ENCODE measurements at regions not wholly inside any gene's neighbourhood (a gene's known extent, or its start where the extent isn't known, plus 50 kb on each side); places are given as distances from the start of the nearest gene placed in this dataset.
"Not testable (repeated sequence)": the region's sequence is repeated elsewhere in the genome, so short reads cannot be mapped to it uniquely, and the experiment has no call there.

GRCh38 chr3:20608054-20608738, 422.2 kb upstream of the SGO1 start:
- Histone ChIP-seq H3K4me3 (ENCODE audit: insufficient read depth, low read depth, low read length) (no peak overlapping the region), H3K27me3 (ENCODE audit: control insufficient read depth, insufficient read depth, low read length) (no peaks in the 10 kb centered on the region), H3K36me3 (replicated peaks; ENCODE audit: control insufficient read depth, insufficient read depth, low read length) (no peaks in the 10 kb centered on the region)
- DNase-seq: no peak

GRCh38 chr3:20604659-20605058, 418.7 kb upstream of the SGO1 start:
- no peak for DNase-seq
- Histone ChIP-seq H3K36me3 (replicated peaks; ENCODE audit: control insufficient read depth, insufficient read depth, low read length) (no peaks in the 10 kb centered on the region), H3K27me3 (ENCODE audit: control insufficient read depth, insufficient read depth, low read length) (no peaks in the 10 kb centered on the region), H3K4me3 (ENCODE audit: insufficient read depth, low read depth, low read length) (no peak overlapping the region)

DNA sequence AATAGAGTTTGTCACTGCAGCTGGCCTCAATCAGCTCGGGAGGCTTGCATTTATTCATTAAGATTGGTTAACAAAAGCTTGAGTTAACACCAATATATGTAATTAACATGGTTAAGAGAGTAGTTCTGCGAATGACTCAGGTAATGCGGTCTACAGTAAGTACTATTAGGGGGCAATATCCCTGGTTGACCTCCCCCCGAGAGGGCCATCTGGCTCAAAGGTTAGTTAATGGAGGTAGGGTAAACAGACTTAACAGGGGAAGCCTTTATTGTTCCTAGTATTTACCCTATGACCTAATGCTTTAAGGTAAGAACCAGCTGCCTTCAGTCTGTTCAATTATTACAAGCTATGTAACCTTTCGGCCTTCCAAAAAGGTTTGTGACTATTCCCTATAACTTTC, 403.3 kb upstream of the SGO1 start:
- Histone ChIP-seq H3K27me3 (ENCODE audit: control insufficient read depth, insufficient read depth, low read length) (no peaks in the 10 kb centered on the region), H3K36me3 (replicated peaks; ENCODE audit: control insufficient read depth, insufficient read depth, low read length) (no peaks in the 10 kb centered on the region), H3K4me3 (ENCODE audit: insufficient read depth, low read depth, low read length) (no peak overlapping the region)
- no peak for DNase-seq

GRCh38 chr3:20588781-20589180, 402.8 kb upstream of the SGO1 start:
- Histone ChIP-seq H3K4me3 (ENCODE audit: insufficient read depth, low read depth, low read length) (no peak overlapping the region), H3K27me3 (ENCODE audit: control insufficient read depth, insufficient read depth, low read length) (no peaks in the 10 kb centered on the region), H3K36me3 (replicated peaks; ENCODE audit: control insufficient read depth, insufficient read depth, low read length) (no peaks in the 10 kb centered on the region)
- no peak for DNase-seq

- Histone ChIP-seq H3K27me3 (ENCODE audit: control insufficient read depth, insufficient read depth, low read length) (no peaks in the 10 kb centered on the region), H3K4me3 (ENCODE audit: insufficient read depth, low read depth, low read length) (no peak overlapping the region), H3K36me3 (replicated peaks; ENCODE audit: control insufficient read depth, insufficient read depth, low read length) (no peaks in the 10 kb centered on the region)
- DNase-seq: no peak
These were observed 397.6 kb upstream of the SGO1 start for GRCh38 chr3:20583648-20584047.

DNA sequence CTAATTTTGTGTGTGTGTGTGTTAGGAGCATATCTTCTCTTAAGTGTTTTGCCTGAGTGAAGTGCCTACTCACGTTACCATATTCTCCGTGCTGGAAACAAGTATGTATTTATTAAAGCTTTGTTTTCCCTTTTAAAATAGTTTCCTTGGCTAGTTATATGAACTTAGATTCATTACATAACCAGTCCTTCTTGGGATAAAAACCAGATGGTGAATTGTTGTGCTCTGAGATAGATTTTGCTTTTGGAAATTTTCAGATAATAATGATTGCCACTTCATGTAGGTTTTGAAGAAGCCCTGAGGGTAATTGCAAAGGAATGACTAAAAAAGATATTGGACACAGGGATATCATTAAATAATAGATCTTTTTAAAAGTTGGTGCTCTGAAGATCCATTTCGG, 390.2 kb upstream of the SGO1 start:
- Histone ChIP-seq H3K4me3 (ENCODE audit: insufficient read depth, low read depth, low read length) (no peak overlapping the region), H3K27me3 (ENCODE audit: control insufficient read depth, insufficient read depth, low read length) (no peaks in the 10 kb centered on the region), H3K36me3 (replicated peaks; ENCODE audit: control insufficient read depth, insufficient read depth, low read length) (no peaks in the 10 kb centered on the region)
- no peak for DNase-seq

GRCh38 chr3:20575146-20575545, 389.1 kb upstream of the SGO1 start:
- Histone ChIP-seq H3K4me3 (ENCODE audit: insufficient read depth, low read depth, low read length) (no peak overlapping the region), H3K36me3 (replicated peaks; ENCODE audit: control insufficient read depth, insufficient read depth, low read length) (no peaks in the 10 kb centered on the region), H3K27me3 (ENCODE audit: control insufficient read depth, insufficient read depth, low read length) (no peaks in the 10 kb centered on the region)
- DNase-seq: no peak

- DNase-seq: no peak
- H3K27me3 ChIP-seq (ENCODE audit: control insufficient read depth, insufficient read depth, low read length): no peaks in the 10 kb centered on the region
- H3K4me3 ChIP-seq (ENCODE audit: insufficient read depth, low read depth, low read length): no peak overlapping the region
- H3K36me3 ChIP-seq (replicated peaks; ENCODE audit: control insufficient read depth, insufficient read depth, low read length): no peaks in the 10 kb centered on the region
These were observed 388.7 kb upstream of the SGO1 start for GRCh38 chr3:20574746-20575145.

DNA sequence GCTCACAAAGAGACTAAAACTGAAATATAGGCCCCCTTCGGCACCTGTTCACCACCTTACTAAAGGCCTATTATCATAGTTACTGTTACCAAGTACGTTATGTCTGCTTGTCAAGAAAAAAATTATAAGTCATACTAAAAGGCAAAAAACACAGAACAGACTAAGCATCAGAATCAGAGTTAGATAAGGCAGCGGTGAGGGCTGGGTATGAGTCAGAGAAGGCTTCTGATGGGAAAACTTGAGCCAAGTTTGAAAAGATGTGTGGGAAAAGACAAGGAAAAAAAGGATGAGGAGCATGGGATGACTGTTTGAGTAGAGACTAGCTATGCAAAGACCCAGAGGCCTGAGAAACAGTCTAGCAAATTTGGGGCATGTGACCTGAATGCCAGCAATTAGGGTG, 387.2 kb upstream of the SGO1 start:
- no peaks in the 10 kb centered on the region for H3K27me3 ChIP-seq (ENCODE audit: control insufficient read depth, insufficient read depth, low read length)
- H3K4me3 ChIP-seq (ENCODE audit: insufficient read depth, low read depth, low read length): no peak overlapping the region
- no peaks in the 10 kb centered on the region for H3K36me3 ChIP-seq (replicated peaks; ENCODE audit: control insufficient read depth, insufficient read depth, low read length)
- no peak for DNase-seq

GRCh38 chr3:20572473-20572872, 386.5 kb upstream of the SGO1 start:
- H3K4me3 ChIP-seq (ENCODE audit: insufficient read depth, low read depth, low read length): no peak overlapping the region
- H3K36me3 ChIP-seq (replicated peaks; ENCODE audit: control insufficient read depth, insufficient read depth, low read length): no peaks in the 10 kb centered on the region
- H3K27me3 ChIP-seq (ENCODE audit: control insufficient read depth, insufficient read depth, low read length): no peaks in the 10 kb centered on the region
- DNase-seq: no peak

DNA sequence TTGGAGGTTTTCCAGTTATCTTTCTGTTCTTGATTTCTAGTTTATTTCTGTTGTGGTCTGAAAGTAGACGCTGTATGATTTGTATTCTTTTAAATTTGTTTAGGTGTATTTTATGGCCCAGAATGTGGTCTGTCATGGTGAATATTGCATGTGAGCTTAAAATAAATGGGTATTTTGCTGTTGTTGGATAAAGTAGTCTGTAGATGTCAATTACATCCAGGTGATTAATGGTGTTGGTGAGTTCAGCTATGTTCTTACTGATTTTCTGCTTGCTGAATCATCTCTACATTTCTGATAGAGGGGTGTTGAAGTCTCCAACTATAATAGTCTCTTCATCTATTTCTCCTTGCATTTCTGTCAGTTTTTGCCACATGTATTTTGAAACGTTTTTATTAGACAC, 383.3 kb upstream of the SGO1 start:
- no peak overlapping the region for H3K4me3 ChIP-seq (ENCODE audit: insufficient read depth, low read depth, low read length)
- no peaks in the 10 kb centered on the region for H3K36me3 ChIP-seq (replicated peaks; ENCODE audit: control insufficient read depth, insufficient read depth, low read length)
- DNase-seq: no peak
- no peaks in the 10 kb centered on the region for H3K27me3 ChIP-seq (ENCODE audit: control insufficient read depth, insufficient read depth, low read length)

- H3K27me3 ChIP-seq (ENCODE audit: control insufficient read depth, insufficient read depth, low read length): no peaks in the 10 kb centered on the region
- DNase-seq: no peak
- no peak overlapping the region for H3K4me3 ChIP-seq (ENCODE audit: insufficient read depth, low read depth, low read length)
- no peaks in the 10 kb centered on the region for H3K36me3 ChIP-seq (replicated peaks; ENCODE audit: control insufficient read depth, insufficient read depth, low read length)
These were observed 379.0 kb upstream of the SGO1 start for GRCh38 chr3:20564966-20565365.

DNA sequence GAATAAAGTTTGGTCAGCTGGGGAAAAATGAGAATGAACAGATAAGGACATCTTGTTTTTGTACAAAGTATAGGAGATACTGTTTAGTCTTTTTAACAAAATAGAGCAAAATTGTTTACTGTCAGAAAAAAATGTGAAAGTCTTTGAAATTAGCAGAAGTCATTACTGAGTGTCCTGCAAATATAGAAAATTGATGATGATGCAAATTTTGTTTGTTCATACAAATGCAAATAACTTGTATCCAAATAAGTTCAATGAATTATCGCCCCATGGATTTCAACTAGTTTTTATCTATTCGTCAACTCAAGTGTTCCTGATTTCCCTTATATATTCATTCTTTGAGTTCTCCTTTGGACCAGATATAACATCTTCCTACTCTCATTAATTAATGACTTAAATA, 378.0 kb upstream of the SGO1 start:
- Histone ChIP-seq H3K27me3 (ENCODE audit: control insufficient read depth, insufficient read depth, low read length) (no peaks in the 10 kb centered on the region), H3K4me3 (ENCODE audit: insufficient read depth, low read depth, low read length) (no peak overlapping the region), H3K36me3 (replicated peaks; ENCODE audit: control insufficient read depth, insufficient read depth, low read length) (no peaks in the 10 kb centered on the region)
- no peak for DNase-seq

DNA sequence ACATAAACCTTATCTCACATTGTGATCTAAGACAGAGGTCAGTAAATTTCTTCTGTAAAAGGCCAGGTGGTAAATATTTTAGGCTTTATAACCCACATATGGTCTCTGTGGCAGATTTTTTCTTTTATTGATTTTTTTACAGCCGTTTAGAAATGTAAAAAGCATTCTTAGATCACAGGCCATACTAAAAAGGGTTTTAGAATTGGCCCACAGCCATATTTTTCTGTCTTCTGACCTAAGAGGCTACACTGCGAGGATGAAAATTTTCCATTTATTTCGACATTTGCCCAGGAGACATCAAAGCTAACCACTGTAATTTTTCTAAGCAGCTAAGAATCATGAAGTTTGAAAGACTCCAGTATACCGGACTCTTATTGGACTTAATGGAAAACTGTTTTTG, 377.2 kb upstream of the SGO1 start:
- no peak overlapping the region for H3K4me3 ChIP-seq (ENCODE audit: insufficient read depth, low read depth, low read length)
- H3K27me3 ChIP-seq (ENCODE audit: control insufficient read depth, insufficient read depth, low read length): no peaks in the 10 kb centered on the region
- no peak for DNase-seq
- H3K36me3 ChIP-seq (replicated peaks; ENCODE audit: control insufficient read depth, insufficient read depth, low read length): no peaks in the 10 kb centered on the region

DNA sequence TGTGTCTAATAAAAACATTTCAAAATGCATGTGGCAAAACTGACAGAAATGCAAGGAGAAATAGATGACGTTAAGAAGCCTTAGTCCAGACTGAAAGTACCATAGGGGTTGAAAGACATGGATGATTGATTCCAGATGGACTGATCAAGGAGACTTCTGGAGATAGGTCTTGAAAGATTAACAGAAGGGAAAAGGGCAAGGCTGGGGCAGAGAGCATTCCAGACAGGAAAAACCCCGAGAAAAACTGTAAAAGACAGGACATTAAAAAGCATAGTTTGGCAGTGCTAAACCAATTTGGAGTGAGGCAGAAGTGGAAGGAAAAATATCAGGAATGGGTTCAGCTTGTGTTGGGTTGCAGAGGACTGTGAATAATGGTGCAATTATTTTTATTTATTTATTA, 375.2 kb upstream of the SGO1 start:
- DNase-seq: no peak
- no peak overlapping the region for H3K4me3 ChIP-seq (ENCODE audit: insufficient read depth, low read depth, low read length)
- no peaks in the 10 kb centered on the region for H3K36me3 ChIP-seq (replicated peaks; ENCODE audit: control insufficient read depth, insufficient read depth, low read length)
- H3K27me3 ChIP-seq (ENCODE audit: control insufficient read depth, insufficient read depth, low read length): no peaks in the 10 kb centered on the region

- not testable (repeated sequence) for H3K4me3 ChIP-seq (ENCODE audit: insufficient read depth, low read depth, low read length); DNase-seq; H3K27me3 ChIP-seq (ENCODE audit: control insufficient read depth, insufficient read depth, low read length); H3K36me3 ChIP-seq (replicated peaks; ENCODE audit: control insufficient read depth, insufficient read depth, low read length)
These were observed 374.4 kb upstream of the SGO1 start for GRCh38 chr3:20560446-20560845.

All from H7 (cell line).